ENCODE measurements at regions not wholly inside any gene's neighbourhood (a gene's known extent, or its start where the extent isn't known, plus 50 kb on each side); places are given as distances from the start of the nearest gene placed in this dataset.

- TF ChIP-seq CTCF (IDR thresholded peaks at IDR 0.05) (no peak), ZFX (IDR thresholded peaks at IDR 0.05; ENCODE audit: borderline replicate concordance) (no peak)
These were observed 181.4 kb downstream of the TLE3 start for GRCh38 chr15:69916169-69916785.

Measured in 22Rv1 (cell line).